K562 (cell line): ENCODE measurements at regions not wholly inside any gene's neighbourhood (a gene's known extent, or its start where the extent isn't known, plus 50 kb on each side); places are given as distances from the start of the nearest gene placed in this dataset.

Experiments
- ATAC-seq: fragments of 200-7000 bp; cut with Tn5 transposase; 3 replicates; pipeline ENCODE4 v1.9.1; 2020; ENCODE audit warnings: moderate library complexity
- BruUV-seq: library from RNA; stranded (reverse); fragments of 400-500 nt; replicated peaks from 2 replicates; lab custom pipeline; 2021; lab: Mats Ljungman, UMichigan
- CTCF ChIA-PET: fragments of 300-600 bp; formaldehyde crosslinking; extraction: SDS; loops from one replicate; lab custom pipeline; 2021; ENCODE audit warnings: low intra/inter-chr PET ratio; lab: Yijun Ruan, JAX
- POLR2A ChIA-PET: fragments of 300-600, 350-650 bp; sonication (Branson Sonifier 250); formaldehyde crosslinking; extraction: SDS; loops from one replicate; lab custom pipeline; 2021; ENCODE audit warnings: antibody characterized with exemption, inconsistent platforms; lab: Yijun Ruan, JAX
- DNase-seq, 4 experiments: peaks; one replicate each; pipeline versions ENCODE4 v3.0.0 to v3.0.0-alpha.2; 2011 to 2018; ENCODE audit warnings: low spot score in 3 of 4, mixed read lengths in 3 of 4; ENCODE audit errors: extremely low read depth in 1 of 4
- FAIRE-seq: peaks from 2 replicates; lab custom pipeline; 2011; peaks lifted over from hg19 to GRCh38; lab: Jason Lieb, UNC
- H2AFZ ChIP-seq: 2 replicates; pipeline ENCODE4 v1.6.0; 2011; ENCODE audit warnings: low read depth, low read length, control low read depth, inconsistent platforms
- H3K27ac ChIP-seq: fragments of 200-600 bp; 3 replicates; pipeline ENCODE4 v1.8.0; 2011; ENCODE audit warnings: low read depth, mild to moderate bottlenecking, control low read depth, inconsistent platforms, low read length, moderate library complexity, mixed read lengths; ENCODE audit errors: extremely low read depth
- H3K27me3 ChIP-seq, 2 experiments: fragments of 300-600 bp in 1 of 2; 2 replicates in 1 of 2; 3 replicates in 1 of 2; pipeline versions ENCODE4 v1.6.0 to v1.8.0; 2011; ENCODE audit warnings: inconsistent platforms in 2 of 2, low read length in 2 of 2, mild to moderate bottlenecking in 1 of 2, mixed read lengths in 1 of 2, moderate library complexity in 1 of 2; ENCODE audit not compliant: control insufficient read depth in 2 of 2, insufficient read depth in 2 of 2
- H3K36me3 ChIP-seq: fragments of 300-600 bp; 3 replicates; pipeline ENCODE4 v1.8.0; 2011; ENCODE audit warnings: mild to moderate bottlenecking, low read length, inconsistent platforms; ENCODE audit not compliant: control insufficient read depth, insufficient read depth
- H3K4me1 ChIP-seq, 2 experiments: fragments of 200-600 bp in 1 of 2; replicated peaks in 1 of 2; 2 replicates in 1 of 2; 3 replicates in 1 of 2; pipeline versions ENCODE4 v1.5.1 to v1.8.0; 2011; ENCODE audit warnings: inconsistent platforms in 2 of 2, low read length in 2 of 2, mild to moderate bottlenecking in 1 of 2, mixed read lengths in 1 of 2, moderate library complexity in 1 of 2; ENCODE audit not compliant: control insufficient read depth in 2 of 2, insufficient read depth in 2 of 2
- H3K4me2 ChIP-seq: 2 replicates; pipeline ENCODE4 v1.6.1; 2011; ENCODE audit warnings: low read length, control low read depth, inconsistent platforms, mixed read lengths; ENCODE audit not compliant: insufficient read depth
- H3K4me3 ChIP-seq: fragments of 200-600 bp; sonication (generic), shearing (Covaris generic); 2 replicates; pipeline ENCODE4 v1.5.1; 2016; ENCODE audit warnings: control low read depth, inconsistent platforms
- H3K79me2 ChIP-seq: fragments of 200-600 bp; 3 replicates; pipeline ENCODE4 v1.8.0; 2011; ENCODE audit warnings: low read length, inconsistent platforms; ENCODE audit not compliant: control insufficient read depth, insufficient read depth
- H3K9ac ChIP-seq, 2 experiments: 2 replicates each; pipeline versions ENCODE4 v1.6.0 to v1.6.1; 2011; ENCODE audit warnings: low read depth in 2 of 2, low read length in 2 of 2, control low read depth in 1 of 2, inconsistent platforms in 1 of 2, mild to moderate bottlenecking in 1 of 2, mixed read lengths in 1 of 2; ENCODE audit not compliant: insufficient read depth in 1 of 2
- H3K9me1 ChIP-seq: one replicate; pipeline ENCODE4 v1.6.0; 2011; ENCODE audit warnings: inconsistent platforms, mild to moderate bottlenecking, low read length, moderate library complexity; ENCODE audit not compliant: control insufficient read depth, insufficient read depth
- H3K9me3 ChIP-seq: replicated peaks from 2 replicates; pipeline ENCODE4 v1.5.1; 2011; ENCODE audit warnings: low read depth, low read length, inconsistent platforms; ENCODE audit not compliant: control insufficient read depth, insufficient read depth
- H4K20me1 ChIP-seq: replicated peaks from 2 replicates; pipeline ENCODE4 v1.6.1; 2011; ENCODE audit warnings: low read length, inconsistent platforms, mixed read lengths; ENCODE audit not compliant: control insufficient read depth, insufficient read depth
- HNRNPH1 ChIP-seq: fragments of 200-400 bp; formaldehyde crosslinking; optimal IDR thresholded peaks from 2 replicates; pipeline ENCODE3; 2017; ENCODE audit warnings: low read depth, mild to moderate bottlenecking, low read length, moderate library complexity
- POLR2AphosphoS5 ChIP-seq: IDR thresholded peaks from 2 replicates; pipeline ENCODE4 v1.6.1; 2011; ENCODE audit warnings: mild to moderate bottlenecking, low read depth, low read length, moderate library complexity; ENCODE audit not compliant: control insufficient read depth, insufficient read depth
- RAD21 ChIP-seq, 2 experiments: fragments of 250-450 bp in 1 of 2; fragments of 450-650 bp in 1 of 2; sonication (Bioruptor Pico) in 1 of 2; formaldehyde crosslinking in 1 of 2; IDR thresholded peaks in 1 of 2; conservative IDR thresholded peaks in 1 of 2; 2 replicates each; pipeline versions ENCODE4 v1.4.0 to v1.8.0; 2020 to 2022; ENCODE audit warnings: mild to moderate bottlenecking in 2 of 2, moderate library complexity in 1 of 2
- RAD51 ChIP-seq: fragments of 450-650 bp; IDR thresholded peaks from 2 replicates; pipeline ENCODE4 v1.7.1; 2016; ENCODE audit warnings: low read depth, mild to moderate bottlenecking, borderline replicate concordance
- WGBS: fragments of 100-300 bp; shearing (Covaris generic); methylation state at CpG from one replicate; pipeline ENCODE4 v1.1.6; 2016; ENCODE audit warnings: low coverage, mixed read lengths; ENCODE audit not compliant: insufficient coverage; ENCODE audit errors: missing lambda C conversion rate; 5-methylcytosine and 5-hydroxymethylcytosine counted together
- in situ Hi-C: fragments of 300-500 bp; cut with MboI; formaldehyde crosslinking; loops from 4 replicates; pipeline ENCODE4 v1.15.0; 2018; ENCODE audit warnings: inconsistent platforms, mixed read lengths
- intact Hi-C: fragments of 100-400 bp; cut with micrococcal nuclease; formaldehyde crosslinking; loops from 2 replicates; pipeline ENCODE4 v1.14.2; 2022
- TF ChIP-seq, protein P1 (sequence below): fragments of 250-450 bp; sonication (Bioruptor Pico); IDR thresholded peaks from 2 replicates; pipeline ENCODE4 v1.4.0; 2020; ENCODE audit warnings: mild to moderate bottlenecking, moderate library complexity, borderline replicate concordance
- TF ChIP-seq, protein P2 (sequence below): sonication (generic); formaldehyde crosslinking; IDR thresholded peaks from 2 replicates; pipeline ENCODE4 v1.8.0; 2022; ENCODE audit warnings: missing genetic modification reagents, mild to moderate bottlenecking, borderline replicate concordance
- TF ChIP-seq, protein P3 (sequence below), 3 experiments: IDR thresholded peaks in 2 of 3; conservative IDR thresholded peaks in 1 of 3; 2 replicates each; pipeline ENCODE4 v1.5.1; 2011 to 2012; ENCODE audit warnings: low read length in 3 of 3, mild to moderate bottlenecking in 3 of 3, control low read depth in 2 of 3, improper control_type of control experiment in 1 of 3, inconsistent platforms in 1 of 3, low read depth in 1 of 3, mixed read lengths in 1 of 3, moderate library complexity in 1 of 3; ENCODE audit not compliant: insufficient read depth in 2 of 3

DNA sequence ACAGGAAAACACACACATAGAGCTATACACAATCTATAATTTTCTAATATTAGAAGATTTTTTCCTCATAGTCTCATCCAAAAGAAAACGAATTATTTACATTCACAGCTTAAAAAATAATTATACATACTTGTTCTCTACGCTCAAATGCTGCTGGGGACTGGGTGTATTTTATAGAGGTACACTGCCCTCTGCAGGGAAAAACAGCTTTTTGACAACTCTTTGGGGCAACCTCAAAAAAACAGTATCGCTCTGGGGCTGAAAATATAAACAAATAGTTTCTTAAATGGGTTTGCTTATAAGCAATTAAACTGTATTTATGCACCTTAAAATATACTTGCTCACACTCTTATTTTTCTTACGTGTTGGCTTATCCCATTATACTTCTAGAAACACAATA is 261.8 kb upstream of the PSMD7 start:
- intact Hi-C loops: loop anchor here (5.0 kb wide), 1 partner anchor 1533 kb away; no protein-coding TSS in a partner anchor
- FAIRE-seq (peak; percentile 58), ATAC-seq (peak; percentile 75)
- H3K4me3 ChIP-seq: no peak overlapping the region
- no peaks in the 10 kb centered on the region for H3K4me1 ChIP-seq
- 3% methylated on average over 4 of the region's 4 CpGs for WGBS
- CTCF ChIA-PET: interaction anchor here (1.2 kb wide), 1 partner anchor 240 kb away, joined by 7 read pairs; no protein-coding TSS in a partner anchor
- H3K9me3 ChIP-seq: no peaks in the 10 kb centered on the region
- H3K79me2 ChIP-seq: no peaks in the 10 kb centered on the region
- H3K9ac ChIP-seq: no peak overlapping the region
- H4K20me1 ChIP-seq: no peaks in the 10 kb centered on the region
- no peaks in the 10 kb centered on the region for H3K9me1 ChIP-seq
- H2AFZ ChIP-seq: 0 out of 2 replicates have a peak overlapping the region, but pooled peaks have one; percentile 6
- no TSS peak for BruUV-seq
- H3K27me3 ChIP-seq: no peaks in the 10 kb centered on the region; a peak in 1 of 5 replicates
- H3K36me3 ChIP-seq: no peaks in the 10 kb centered on the region
- H3K4me2 ChIP-seq: no peak overlapping the region
- TF ChIP-seq, protein P1, sequence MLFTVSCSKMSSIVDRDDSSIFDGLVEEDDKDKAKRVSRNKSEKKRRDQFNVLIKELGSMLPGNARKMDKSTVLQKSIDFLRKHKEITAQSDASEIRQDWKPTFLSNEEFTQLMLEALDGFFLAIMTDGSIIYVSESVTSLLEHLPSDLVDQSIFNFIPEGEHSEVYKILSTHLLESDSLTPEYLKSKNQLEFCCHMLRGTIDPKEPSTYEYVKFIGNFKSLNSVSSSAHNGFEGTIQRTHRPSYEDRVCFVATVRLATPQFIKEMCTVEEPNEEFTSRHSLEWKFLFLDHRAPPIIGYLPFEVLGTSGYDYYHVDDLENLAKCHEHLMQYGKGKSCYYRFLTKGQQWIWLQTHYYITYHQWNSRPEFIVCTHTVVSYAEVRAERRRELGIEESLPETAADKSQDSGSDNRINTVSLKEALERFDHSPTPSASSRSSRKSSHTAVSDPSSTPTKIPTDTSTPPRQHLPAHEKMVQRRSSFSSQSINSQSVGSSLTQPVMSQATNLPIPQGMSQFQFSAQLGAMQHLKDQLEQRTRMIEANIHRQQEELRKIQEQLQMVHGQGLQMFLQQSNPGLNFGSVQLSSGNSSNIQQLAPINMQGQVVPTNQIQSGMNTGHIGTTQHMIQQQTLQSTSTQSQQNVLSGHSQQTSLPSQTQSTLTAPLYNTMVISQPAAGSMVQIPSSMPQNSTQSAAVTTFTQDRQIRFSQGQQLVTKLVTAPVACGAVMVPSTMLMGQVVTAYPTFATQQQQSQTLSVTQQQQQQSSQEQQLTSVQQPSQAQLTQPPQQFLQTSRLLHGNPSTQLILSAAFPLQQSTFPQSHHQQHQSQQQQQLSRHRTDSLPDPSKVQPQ (CRISPR knock-in tag): no peak
- TF ChIP-seq, protein P2, sequence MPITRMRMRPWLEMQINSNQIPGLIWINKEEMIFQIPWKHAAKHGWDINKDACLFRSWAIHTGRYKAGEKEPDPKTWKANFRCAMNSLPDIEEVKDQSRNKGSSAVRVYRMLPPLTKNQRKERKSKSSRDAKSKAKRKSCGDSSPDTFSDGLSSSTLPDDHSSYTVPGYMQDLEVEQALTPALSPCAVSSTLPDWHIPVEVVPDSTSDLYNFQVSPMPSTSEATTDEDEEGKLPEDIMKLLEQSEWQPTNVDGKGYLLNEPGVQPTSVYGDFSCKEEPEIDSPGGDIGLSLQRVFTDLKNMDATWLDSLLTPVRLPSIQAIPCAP (CRISPR knock-in tag): no peak
- TF ChIP-seq, protein P3, sequence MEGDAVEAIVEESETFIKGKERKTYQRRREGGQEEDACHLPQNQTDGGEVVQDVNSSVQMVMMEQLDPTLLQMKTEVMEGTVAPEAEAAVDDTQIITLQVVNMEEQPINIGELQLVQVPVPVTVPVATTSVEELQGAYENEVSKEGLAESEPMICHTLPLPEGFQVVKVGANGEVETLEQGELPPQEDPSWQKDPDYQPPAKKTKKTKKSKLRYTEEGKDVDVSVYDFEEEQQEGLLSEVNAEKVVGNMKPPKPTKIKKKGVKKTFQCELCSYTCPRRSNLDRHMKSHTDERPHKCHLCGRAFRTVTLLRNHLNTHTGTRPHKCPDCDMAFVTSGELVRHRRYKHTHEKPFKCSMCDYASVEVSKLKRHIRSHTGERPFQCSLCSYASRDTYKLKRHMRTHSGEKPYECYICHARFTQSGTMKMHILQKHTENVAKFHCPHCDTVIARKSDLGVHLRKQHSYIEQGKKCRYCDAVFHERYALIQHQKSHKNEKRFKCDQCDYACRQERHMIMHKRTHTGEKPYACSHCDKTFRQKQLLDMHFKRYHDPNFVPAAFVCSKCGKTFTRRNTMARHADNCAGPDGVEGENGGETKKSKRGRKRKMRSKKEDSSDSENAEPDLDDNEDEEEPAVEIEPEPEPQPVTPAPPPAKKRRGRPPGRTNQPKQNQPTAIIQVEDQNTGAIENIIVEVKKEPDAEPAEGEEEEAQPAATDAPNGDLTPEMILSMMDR (IDR thresholded peaks at IDR 0.05 in 2 of 3, conservative IDR thresholded peaks at IDR 0.05 in 1 of 3; ENCODE audit: insufficient read depth in 2 of 3, low read depth in 1 of 3, low read length in 3 of 3): peak in 2 of 3 experiments; percentile 46 to 52; a peak in 4 of 6 replicates
- TF ChIP-seq HNRNPH1 (no peak), POLR2AphosphoS5 (no peak), RAD51 (no peak), RAD21 (CRISPR knock-in tag; conservative IDR thresholded peaks at IDR 0.05 in 1 of 2, IDR thresholded peaks at IDR 0.05 in 1 of 2) (peak in 1 of 2 experiments; percentile 45; a peak in 2 of 4 replicates)
- TF ChIP-seq, all 486 proteins: peak for 2
- in situ Hi-C loops: no loop called here
- POLR2A ChIA-PET: interaction anchor here (0.8 kb wide), 1 partner anchor 17 kb away, joined by 4 read pairs; no protein-coding TSS in a partner anchor
- DNase-seq: peak; percentile 8 to 28 (median 17)
- no peak overlapping the region for H3K27ac ChIP-seq
